ENCODE measurements at regions not wholly inside any gene's neighbourhood (a gene's known extent, or its start where the extent isn't known, plus 50 kb on each side); places are given as distances from the start of the nearest gene placed in this dataset.

GRCh38 chr6:43981363-43981990, 145.8 kb downstream of the MRPL14 start:
- TF ChIP-seq CTCF (IDR thresholded peaks at IDR 0.05; ENCODE audit: insufficient read depth, low read length, poor library complexity, severe bottlenecking): no peak
- TF ChIP-seq EZH2phosphoT487 (conservative IDR thresholded peaks at IDR 0.05; ENCODE audit: low read length): no peak

Data from SU-DHL-6 (cell line).